ENCODE measurements at regions not wholly inside any gene's neighbourhood (a gene's known extent, or its start where the extent isn't known, plus 50 kb on each side); places are given as distances from the start of the nearest gene placed in this dataset.
"Not testable (repeated sequence)": the region's sequence is repeated elsewhere in the genome, so short reads cannot be mapped to it uniquely, and the experiment has no call there.

- DNase-seq, result not testable (repeated sequence)
Observed at GRCh38 chr15:84094720-84095119, 140.9 kb upstream of the GOLGA6L4 start.

- not testable (repeated sequence) for DNase-seq
Observed at GRCh38 chr15:84097053-84097452, 138.5 kb upstream of the GOLGA6L4 start.

GRCh38 chr15:84098604-84099003, 137.0 kb upstream of the GOLGA6L4 start:
- DNase-seq, result no peak

DNA sequence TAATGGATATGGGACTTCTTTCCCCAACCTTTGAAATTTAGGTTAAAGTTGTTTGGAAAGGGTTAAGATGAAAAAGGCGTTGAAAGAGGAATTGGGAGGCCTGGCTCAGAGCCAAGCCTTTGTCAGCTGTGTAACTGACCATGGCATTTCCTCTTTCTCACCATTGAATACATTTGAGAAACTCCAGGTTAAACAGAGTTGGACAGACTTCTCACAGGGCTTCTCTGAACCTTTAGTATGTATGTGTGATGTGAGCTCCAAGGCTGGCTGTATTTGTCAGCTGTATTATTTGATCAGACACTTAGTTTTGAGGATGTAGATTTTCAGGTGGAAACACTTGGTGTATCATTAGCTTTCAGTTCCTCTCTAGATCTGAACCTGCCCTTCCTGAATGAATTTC, 136.4 kb upstream of the GOLGA6L4 start:
- peak; percentile 73 for DNase-seq

DNA sequence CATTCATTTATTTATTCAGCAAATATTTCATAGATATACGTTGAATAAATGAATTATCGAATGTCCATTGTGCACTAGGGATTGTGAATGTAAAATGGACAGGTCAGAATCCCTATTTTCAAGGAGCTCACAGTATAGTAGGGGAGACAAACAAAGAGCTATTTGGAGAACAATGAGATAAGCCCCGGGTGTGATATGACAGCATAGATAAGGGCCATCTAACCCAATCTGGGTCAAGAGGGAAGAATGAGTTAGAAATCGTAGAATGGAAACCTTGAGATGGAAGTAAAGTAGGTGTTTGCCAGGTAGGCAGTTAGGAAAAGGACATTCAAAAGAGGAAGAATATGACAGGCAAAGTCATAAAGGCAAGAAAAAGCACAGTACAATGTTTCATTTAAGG, 132.2 kb upstream of the GOLGA6L4 start:
- DNase-seq, result no peak

DNA sequence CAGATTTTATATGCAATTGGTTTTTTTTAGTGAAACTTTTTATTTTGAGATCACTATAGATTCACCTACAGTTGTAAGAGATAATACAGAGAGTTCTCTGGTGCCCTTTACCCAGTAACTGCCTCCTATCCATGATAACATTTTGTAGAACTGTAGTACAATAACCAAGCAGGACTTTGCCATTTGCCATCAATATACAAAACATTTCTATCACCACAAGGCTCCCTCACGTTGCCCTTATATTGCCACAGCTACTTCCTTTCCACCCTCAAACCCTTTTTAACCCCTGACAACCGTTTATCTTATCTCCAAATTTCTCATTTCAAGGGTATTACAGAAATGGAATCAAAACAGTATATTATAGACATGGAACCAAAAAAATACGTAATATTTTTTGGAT, 130.7 kb upstream of the GOLGA6L4 start:
- no peak for DNase-seq

GRCh38 chr15:84108728-84109127, 126.8 kb upstream of the GOLGA6L4 start:
- DNase-seq, result no peak

- no peak for DNase-seq
Observed at GRCh38 chr15:84111575-84111974, 124.0 kb upstream of the GOLGA6L4 start.

DNA sequence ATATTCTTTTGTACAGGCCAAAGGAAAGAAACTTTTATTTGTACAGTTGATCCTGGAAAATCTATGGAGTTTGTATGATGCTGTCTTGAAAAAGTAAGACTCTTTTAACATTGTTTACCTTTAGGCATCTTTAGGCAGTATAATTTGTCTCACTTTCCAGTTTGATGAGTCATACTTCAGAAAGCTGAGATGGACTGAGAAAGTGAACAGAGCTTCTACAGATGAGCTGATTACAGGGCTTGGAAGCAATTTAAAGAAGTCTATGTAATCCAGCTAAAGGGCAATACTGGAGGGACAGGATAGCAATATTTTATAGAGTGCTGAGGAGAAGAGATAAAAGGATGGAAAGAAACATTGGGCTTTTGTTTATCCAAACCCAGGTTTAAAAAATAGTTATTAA, 123.5 kb upstream of the GOLGA6L4 start:
- DNase-seq, result no peak

DNA sequence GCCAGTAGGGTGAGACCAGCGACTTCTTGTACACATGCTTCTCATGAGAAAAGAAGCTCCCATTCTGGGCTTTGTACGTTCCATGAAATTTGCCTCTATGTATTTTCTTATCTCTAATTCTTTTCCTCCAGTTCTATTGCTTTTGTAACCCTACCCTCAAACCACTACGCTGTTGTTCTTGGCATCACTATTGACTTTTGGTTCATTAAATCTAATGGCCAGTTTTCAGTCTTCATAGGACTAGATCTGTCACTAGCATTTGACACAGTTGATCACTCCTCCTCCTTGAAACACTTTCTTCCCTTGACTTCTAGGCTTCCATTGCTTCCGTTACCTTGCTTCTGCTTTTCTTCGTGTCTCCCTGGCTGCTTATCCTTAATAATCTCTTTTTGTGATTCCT, 121.7 kb upstream of the GOLGA6L4 start:
- DNase-seq, result no peak

DNA sequence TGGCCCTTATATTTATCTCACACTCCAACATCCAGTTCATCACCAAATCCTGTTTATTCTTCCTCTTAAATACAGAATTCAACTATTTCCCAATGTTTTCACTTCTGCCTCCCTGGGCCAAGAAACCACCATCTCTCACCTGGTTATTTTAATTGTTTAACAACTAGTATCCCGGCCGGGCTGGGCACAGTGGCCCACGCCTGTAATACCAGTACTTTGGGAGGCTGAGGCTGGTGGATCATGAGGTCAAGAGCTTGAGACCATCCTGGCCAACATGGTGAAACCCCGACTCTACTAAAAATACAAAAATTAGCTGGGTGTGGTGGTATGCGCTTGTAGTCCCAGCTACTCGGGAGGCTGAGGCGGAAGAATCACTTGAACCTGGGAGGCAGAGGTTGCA, 120.9 kb upstream of the GOLGA6L4 start:
- not testable (repeated sequence) for DNase-seq

GRCh38 chr15:84119351-84119750, 116.2 kb upstream of the GOLGA6L4 start:
- not testable (repeated sequence) for DNase-seq

DNA sequence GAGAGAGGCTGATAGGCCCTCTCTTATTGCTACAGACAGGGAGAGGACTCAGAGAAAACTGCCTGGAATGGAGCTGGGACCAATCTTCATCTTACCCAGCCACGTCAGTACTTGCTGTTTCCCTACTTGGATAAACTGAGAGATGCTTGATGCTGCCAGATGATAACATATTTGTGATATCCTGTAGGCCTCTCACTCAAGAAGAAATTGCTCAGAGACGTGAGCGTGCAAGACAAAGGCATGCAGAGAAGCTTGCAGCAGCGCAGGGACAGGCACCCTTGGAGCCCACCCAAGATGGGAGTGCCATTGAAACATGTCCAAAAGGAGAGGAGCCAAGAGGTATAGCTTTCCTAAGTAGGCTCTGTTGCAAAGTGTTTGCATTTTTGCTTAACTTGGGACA, 114.7 kb upstream of the GOLGA6L4 start:
- DNase-seq, result not testable (repeated sequence)

- DNase-seq, result not testable (repeated sequence)
Observed at GRCh38 chr15:84128706-84129105, 106.9 kb upstream of the GOLGA6L4 start.

- not testable (repeated sequence) for DNase-seq
Observed at GRCh38 chr15:84130098-84130831, 105.3 kb upstream of the GOLGA6L4 start.

- DNase-seq, result not testable (repeated sequence)
Observed at GRCh38 chr15:84135931-84136456, 99.6 kb upstream of the GOLGA6L4 start.

DNA sequence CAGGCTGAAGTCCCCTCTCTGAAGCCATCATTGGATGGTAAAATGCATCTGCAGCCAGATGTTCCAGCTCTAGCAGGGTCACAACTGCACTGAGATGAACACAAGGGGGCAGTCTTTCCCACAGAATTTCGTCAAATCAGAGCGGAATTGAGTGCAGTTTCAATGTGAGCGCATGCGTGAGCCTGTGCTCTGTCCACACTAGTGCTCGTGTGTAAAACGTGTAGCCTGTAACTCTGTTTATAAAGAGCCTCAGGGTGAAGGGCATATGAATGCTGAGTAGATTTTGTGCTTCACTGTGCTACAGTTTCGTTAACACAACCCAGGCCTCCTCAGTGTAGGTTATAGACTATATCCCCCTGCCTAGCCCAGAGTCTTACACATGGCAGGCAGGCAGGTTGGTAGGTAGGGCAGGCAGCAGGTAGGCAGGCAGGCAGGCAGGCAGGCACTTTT, 92.7 kb upstream of the GOLGA6L4 start:
- peak; percentile 78 for DNase-seq

DNA sequence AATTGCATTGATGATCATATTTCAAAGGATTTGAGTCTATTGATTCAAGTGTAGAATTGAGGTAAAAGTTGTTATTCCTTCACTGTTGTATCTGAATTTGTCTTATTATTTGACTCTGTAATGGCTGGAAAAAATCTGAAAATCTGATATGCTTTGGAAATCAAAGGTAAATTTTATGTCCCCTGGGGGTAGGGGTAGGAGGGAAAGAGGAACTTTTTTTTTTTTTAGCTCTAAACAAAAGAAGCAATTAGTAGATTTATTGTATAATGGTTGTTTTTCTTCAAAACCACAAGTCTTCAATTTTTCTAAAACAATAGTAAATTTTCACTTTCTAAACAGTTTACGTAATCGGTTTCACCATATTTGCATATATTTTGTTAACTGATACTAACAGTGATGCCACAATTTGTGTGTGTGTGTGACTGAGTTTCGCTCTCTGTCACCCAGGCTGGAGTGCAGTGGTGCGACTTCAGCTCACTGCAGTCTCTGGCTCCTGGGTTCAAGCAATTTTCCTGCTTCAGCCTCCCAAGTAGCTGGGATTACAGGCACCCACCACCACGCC, 91.7 kb upstream of the GOLGA6L4 start:
- no peak for DNase-seq

DNA sequence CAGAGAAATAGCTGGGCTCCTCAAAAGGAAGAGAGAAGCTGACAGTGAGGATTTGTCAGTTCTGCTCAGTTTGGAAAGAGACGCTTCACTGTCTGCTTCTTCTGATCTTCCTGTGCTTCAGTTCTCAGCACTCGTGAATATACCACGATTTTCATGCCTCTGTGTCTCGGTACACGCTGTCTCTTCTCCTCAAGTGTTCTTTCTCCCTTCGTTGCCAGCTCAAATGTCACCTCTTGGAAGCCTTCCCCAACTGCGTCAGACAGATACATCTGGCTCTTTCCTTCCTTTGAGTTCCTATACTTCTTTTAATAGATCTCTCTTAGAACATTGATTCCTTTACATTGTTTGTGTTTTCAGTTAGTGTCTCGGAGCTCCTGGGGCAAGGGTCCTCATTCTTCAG, 90.6 kb upstream of the GOLGA6L4 start:
- not testable (repeated sequence) for DNase-seq

DNA sequence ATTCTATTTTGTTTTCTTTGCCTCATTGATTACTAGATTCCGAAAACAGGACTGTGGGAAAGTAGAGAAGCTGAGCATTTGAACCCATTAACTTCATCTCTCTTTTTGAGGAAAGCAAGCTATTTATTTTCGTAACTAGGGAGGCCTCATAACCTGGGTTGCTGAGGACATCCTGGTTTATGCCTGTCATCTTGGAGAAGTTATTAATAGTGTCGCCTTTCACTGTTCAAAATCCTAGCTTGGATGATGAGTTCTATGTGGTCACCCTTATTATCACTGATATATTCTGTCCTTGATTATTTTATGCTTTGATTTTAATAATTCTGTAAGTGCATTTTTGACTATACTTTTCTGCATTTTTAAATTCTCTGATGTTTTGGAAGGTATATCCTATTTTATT, 89.3 kb upstream of the GOLGA6L4 start:
- DNase-seq, result not testable (repeated sequence)

GRCh38 chr15:84147307-84147706, 88.3 kb upstream of the GOLGA6L4 start:
- not testable (repeated sequence) for DNase-seq

DNA sequence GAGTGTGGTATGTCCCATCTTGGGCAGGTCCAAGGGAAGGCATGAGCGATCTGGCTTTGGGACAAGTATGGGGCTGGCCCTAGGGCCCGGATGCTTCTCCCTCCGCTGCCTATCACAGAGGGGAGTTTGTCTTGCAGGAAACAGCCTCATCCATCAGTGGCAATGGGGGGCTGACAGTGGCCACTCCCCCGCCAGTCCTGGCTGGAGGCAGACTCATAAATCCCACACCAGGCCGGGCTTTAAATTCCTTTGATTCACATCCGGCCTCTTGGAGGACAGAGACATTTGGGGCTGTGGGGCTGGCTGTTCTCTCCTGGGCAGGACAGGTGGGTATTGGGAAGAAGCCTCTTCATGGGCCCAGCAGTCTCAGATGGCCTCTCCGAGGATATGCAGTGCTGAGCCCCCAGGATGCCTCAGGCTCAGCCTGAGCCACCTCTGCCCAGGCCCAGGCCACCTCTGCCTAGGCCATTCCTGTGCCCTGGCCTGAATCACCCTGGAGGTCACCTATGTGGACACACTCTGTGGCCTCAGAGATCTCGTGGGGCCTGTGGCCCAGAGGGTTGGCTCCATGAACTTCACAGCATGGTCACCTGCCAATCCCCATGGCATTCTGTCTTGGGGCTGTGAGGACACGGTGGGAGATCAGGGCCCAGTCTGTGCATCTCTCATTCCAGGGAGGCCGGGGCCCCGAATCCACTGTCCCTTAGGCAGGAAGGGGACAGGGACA, 84.2 kb upstream of the GOLGA6L4 start:
- DNase-seq, result no peak

DNA sequence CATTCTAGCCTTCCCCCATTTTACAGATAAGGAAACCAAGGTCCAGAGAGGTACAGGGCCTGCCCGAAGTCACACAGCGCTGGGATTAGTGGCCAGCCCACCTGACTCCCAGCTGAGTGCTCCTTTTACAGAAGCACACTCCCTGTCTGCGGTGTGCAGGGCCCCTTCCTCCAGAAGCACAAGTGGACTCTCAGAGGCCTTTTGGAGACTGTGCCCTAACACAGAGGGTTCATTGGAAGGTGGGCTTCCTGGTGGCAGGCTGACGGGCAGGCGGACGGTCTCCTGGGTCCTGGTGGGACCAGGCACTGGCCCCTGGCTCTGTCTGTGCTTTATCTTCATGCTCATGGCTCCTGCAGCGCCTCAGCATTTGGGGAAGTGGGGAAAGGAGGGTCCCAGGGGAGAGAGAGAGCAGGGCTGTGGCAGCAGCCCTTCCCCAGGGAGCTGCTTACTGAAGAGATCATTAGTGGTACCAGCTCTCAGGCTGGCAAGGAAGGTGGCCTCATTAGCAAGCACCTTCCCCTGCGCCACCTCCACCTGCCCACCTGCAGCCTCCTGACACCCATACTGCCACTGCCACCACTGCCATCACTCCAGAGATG, 83.1 kb upstream of the GOLGA6L4 start:
- DNase-seq, result not testable (repeated sequence)
